ENCODE measurements at regions not wholly inside any gene's neighbourhood (a gene's known extent, or its start where the extent isn't known, plus 50 kb on each side); places are given as distances from the start of the nearest gene placed in this dataset.

DNA sequence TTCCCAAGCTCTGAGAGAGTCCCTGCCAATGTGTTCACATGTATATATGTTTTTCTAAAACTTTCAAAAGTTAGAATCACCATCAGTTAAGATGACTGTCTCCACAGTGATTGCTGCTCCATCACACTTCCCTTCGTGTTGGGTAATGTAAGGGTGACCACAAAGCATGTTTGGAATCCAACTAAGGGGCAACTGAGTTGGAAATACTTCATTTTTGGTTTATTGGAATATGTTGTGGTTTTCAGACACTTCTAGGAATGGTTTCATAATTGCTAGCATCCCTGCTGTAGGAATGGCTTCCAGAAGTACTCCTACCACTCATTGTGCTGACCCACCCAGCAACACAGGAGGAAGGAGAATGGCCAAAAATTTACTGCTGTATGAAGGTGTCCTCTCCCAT lies 212.5 kb upstream of the GULP1 start:
- TF ChIP-seq YY1 (IDR thresholded peaks at IDR 0.05; ENCODE audit: insufficient read depth, insufficient read length) (no peak), ZNF274 (IDR thresholded peaks at IDR 0.05; ENCODE audit: low read depth, low read length) (no peak), SUZ12 (IDR thresholded peaks at IDR 0.05; ENCODE audit: extremely low read depth, insufficient read depth, insufficient read length) (no peak)
